ENCODE measurements at regions not wholly inside any gene's neighbourhood (a gene's known extent, or its start where the extent isn't known, plus 50 kb on each side); places are given as distances from the start of the nearest gene placed in this dataset.

DNA sequence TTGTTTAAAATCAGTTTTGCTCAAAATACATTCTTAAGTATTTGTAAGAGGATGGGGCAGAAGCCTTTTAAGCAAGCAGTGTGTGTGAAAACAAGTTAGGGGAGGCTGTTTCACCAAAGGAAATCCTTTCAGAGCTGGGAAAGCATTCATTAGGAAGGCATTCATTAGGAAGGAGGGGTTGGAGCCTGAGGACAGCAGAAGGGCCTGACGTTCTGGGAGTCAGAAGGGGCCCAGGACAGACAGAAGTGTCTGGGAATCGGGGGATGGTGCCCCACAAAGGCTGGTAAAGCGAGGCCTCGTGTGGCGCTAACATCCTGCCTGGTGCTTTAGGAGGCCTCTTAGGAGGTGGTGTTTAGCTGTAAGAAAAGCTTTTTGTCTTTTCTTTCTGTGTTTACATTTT lies 80.6 kb upstream of the NXT1 start:
- H3K4me3 ChIP-seq: no peak overlapping the region
- DNase-seq: no peak
- H3K4me1 ChIP-seq: no peaks in the 10 kb centered on the region
- no peaks in the 10 kb centered on the region for H3K36me3 ChIP-seq
- no peaks in the 10 kb centered on the region for H3K27me3 ChIP-seq
- TF ChIP-seq, protein P1, sequence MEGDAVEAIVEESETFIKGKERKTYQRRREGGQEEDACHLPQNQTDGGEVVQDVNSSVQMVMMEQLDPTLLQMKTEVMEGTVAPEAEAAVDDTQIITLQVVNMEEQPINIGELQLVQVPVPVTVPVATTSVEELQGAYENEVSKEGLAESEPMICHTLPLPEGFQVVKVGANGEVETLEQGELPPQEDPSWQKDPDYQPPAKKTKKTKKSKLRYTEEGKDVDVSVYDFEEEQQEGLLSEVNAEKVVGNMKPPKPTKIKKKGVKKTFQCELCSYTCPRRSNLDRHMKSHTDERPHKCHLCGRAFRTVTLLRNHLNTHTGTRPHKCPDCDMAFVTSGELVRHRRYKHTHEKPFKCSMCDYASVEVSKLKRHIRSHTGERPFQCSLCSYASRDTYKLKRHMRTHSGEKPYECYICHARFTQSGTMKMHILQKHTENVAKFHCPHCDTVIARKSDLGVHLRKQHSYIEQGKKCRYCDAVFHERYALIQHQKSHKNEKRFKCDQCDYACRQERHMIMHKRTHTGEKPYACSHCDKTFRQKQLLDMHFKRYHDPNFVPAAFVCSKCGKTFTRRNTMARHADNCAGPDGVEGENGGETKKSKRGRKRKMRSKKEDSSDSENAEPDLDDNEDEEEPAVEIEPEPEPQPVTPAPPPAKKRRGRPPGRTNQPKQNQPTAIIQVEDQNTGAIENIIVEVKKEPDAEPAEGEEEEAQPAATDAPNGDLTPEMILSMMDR (IDR thresholded peaks at IDR 0.05): no peak
- H3K9me3 ChIP-seq: no peaks in the 10 kb centered on the region
- H3K9ac ChIP-seq (ENCODE audit: low read depth in 2 of 2, low read length in 2 of 2): no peak overlapping the region
- no peak overlapping the region for H3K27ac ChIP-seq
- intact Hi-C loops (cut with DNase I): no loop called here

DNA sequence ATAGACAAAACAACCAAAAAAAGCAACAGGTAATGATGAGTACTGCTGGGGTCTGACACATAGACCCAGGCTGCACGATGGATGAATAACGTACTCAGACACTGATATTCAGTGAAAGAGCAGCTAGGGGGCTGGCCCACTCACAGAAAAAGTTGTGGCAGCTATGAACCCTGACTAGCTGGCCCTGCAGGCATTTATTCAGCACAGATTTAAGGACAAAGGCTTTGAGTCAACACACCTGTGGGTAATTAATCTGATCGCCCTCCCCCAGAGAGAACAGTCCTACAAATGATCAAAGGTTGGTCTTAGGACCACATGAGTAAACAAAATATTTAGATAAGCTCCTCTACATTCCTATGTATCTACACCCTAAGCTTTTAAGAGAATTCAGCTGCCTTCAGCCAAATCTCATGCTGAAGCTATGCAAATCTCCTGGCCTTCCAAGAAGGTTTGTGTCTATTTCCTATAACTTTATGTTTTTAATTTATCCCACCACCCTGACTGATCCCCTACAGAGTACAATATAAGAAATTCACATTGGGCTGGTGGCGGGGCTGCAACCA lies 81.7 kb upstream of the NXT1 start:
- intact Hi-C loops (cut with DNase I): no loop called here
- Histone ChIP-seq H3K27me3 (no peaks in the 10 kb centered on the region), H3K9me3 (no peaks in the 10 kb centered on the region), H3K27ac (no peak overlapping the region), H3K36me3 (no peaks in the 10 kb centered on the region), H3K4me1 (no peaks in the 10 kb centered on the region), H3K9ac (ENCODE audit: low read depth in 2 of 2, low read length in 2 of 2) (no peak overlapping the region), H3K4me3 (no peak overlapping the region)
- no peak for DNase-seq
- TF ChIP-seq, protein P1 (IDR thresholded peaks at IDR 0.05): no peak

DNA sequence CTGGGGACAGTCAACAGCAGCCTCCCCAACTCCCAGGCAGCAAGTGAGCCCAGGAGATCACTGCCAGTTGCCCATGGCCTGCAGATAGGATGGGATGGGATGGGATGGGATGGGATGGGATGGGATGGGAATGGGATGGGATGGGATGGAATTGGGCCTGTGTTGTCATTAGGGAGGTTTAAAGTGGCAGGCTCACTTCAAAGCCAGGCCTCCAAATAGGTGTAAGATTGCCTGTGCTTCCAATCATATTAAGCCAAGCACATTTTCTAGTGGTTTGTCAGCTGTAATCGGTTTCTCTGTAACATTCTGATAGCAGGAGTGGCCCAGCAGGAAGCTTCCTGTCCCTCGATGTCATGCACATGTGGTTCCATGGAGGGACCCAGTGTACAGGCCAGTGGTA lies 82.7 kb upstream of the NXT1 start:
- Histone ChIP-seq H3K9me3 (no peaks in the 10 kb centered on the region), H3K27ac (no peak overlapping the region), H3K9ac (ENCODE audit: low read depth in 2 of 2, low read length in 2 of 2) (no peak overlapping the region), H3K36me3 (no peaks in the 10 kb centered on the region), H3K27me3 (no peaks in the 10 kb centered on the region), H3K4me1 (no peaks in the 10 kb centered on the region), H3K4me3 (no peak overlapping the region)
- DNase-seq: no peak
- intact Hi-C loops (cut with DNase I): no loop called here
- TF ChIP-seq, protein P1 (IDR thresholded peaks at IDR 0.05): no peak

DNA sequence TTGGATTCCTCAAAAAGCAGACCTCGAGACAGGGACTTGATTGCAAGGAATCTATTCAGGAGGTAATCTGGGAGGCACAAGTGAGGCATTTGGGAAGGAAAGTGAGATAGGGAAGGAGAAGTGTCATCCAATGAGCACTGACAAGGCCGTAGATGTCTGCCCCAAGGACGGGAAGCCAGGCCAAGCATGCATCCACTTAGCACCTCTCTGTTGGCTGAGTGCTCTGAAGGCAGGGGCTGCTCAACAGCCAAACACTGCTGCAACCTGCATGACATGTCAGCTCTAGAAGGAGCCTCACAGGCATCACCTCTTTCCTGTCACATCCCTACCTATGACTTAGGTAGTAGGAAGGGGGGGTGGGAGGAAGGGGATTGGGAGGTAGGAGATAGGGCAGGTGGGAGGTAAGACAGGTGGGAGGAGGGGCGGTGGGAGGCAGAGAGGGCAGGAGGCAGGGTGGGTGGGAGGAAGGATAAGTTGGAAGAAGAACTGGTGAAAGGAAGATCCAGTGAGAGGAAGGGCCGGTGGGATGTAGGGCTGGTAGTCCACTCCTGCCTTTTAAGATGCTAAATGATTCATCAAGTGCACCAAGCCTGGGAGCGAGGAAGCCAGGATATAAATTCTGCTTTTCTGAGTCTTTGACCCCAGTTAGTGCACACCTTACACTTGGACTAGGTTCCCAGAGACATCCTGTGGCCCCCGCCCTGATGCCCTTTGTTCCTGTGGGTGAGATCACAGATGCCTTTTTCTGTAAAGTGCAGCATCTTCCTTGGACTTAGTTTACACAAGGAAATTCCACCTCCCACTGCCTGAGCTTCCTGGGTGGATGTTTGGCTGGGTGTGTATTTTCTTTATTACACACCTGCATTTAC lies 83.8 kb upstream of the NXT1 start:
- no peaks in the 10 kb centered on the region for H3K36me3 ChIP-seq
- H3K27ac ChIP-seq: no peak overlapping the region
- H3K9ac ChIP-seq (ENCODE audit: low read depth in 2 of 2, low read length in 2 of 2): no peak overlapping the region
- no peaks in the 10 kb centered on the region for H3K27me3 ChIP-seq
- H3K9me3 ChIP-seq: no peaks in the 10 kb centered on the region
- no peaks in the 10 kb centered on the region for H3K4me1 ChIP-seq
- TF ChIP-seq, protein P1 (IDR thresholded peaks at IDR 0.05): no peak
- no peak for DNase-seq
- intact Hi-C loops (cut with DNase I): no loop called here
- no peak overlapping the region for H3K4me3 ChIP-seq

DNA sequence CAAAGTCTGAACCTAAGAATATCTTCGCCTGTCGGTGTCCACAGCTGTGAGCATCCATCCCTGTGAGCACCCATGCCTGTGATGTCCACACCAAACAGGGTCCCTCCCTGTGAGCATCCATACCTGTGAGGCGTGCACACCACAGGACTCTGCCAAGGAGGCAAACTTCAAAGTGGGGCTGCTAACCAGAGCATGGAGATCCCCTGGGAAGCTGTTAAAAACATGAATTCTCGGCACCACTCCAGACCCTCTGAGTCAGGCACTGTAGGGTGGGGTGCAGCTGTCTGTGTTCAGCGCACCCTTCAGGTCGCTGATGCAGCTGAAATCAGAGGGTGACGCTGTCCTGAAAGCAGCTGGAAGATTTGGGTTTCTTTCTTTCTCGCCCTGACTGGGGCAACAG lies 85.4 kb upstream of the NXT1 start:
- H3K9ac ChIP-seq (ENCODE audit: low read depth in 2 of 2, low read length in 2 of 2): no peak overlapping the region
- H3K27ac ChIP-seq: no peak overlapping the region
- no peaks in the 10 kb centered on the region for H3K27me3 ChIP-seq
- H3K9me3 ChIP-seq: no peaks in the 10 kb centered on the region
- TF ChIP-seq, protein P1 (IDR thresholded peaks at IDR 0.05): no peak
- no peaks in the 10 kb centered on the region for H3K36me3 ChIP-seq
- intact Hi-C loops (cut with DNase I): no loop called here
- no peak overlapping the region for H3K4me3 ChIP-seq
- no peak for DNase-seq
- no peaks in the 10 kb centered on the region for H3K4me1 ChIP-seq
